HG02571 (cell line): ENCODE measurements at regions not wholly inside any gene's neighbourhood (a gene's known extent, or its start where the extent isn't known, plus 50 kb on each side); places are given as distances from the start of the nearest gene placed in this dataset.

Experiments
- ATAC-seq: cut with Tn5 transposase; IDR thresholded peaks from one replicate; pipeline ENCODE4 v1.9.1; 2021; ENCODE audit warnings: mild to moderate bottlenecking, moderate library complexity; ENCODE audit not compliant: unreplicated experiment

DNA sequence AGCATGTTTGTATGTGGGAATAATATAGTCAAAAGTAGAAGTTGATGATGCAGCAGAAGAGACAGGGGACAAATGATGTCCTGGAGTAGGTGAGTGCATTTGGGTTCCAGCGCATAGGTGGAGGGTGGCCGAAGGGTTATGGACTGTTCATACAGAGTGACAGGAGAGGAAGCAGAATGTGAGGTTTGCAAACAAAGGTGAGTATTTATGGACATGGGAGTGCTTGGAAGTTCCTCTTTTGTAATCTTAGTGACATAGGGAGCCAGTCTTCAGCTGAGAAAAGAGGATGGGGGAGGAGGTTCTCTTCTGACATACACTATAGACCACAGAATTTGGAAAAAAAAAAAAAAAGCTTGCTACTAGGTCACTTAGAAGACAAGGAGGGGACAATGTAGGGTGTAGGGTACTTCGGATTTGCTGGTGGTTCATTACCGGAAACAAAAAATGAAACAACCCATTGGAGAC is 331.6 kb downstream of the DLEU7 start:
- ATAC-seq, result peak; percentile 41

DNA sequence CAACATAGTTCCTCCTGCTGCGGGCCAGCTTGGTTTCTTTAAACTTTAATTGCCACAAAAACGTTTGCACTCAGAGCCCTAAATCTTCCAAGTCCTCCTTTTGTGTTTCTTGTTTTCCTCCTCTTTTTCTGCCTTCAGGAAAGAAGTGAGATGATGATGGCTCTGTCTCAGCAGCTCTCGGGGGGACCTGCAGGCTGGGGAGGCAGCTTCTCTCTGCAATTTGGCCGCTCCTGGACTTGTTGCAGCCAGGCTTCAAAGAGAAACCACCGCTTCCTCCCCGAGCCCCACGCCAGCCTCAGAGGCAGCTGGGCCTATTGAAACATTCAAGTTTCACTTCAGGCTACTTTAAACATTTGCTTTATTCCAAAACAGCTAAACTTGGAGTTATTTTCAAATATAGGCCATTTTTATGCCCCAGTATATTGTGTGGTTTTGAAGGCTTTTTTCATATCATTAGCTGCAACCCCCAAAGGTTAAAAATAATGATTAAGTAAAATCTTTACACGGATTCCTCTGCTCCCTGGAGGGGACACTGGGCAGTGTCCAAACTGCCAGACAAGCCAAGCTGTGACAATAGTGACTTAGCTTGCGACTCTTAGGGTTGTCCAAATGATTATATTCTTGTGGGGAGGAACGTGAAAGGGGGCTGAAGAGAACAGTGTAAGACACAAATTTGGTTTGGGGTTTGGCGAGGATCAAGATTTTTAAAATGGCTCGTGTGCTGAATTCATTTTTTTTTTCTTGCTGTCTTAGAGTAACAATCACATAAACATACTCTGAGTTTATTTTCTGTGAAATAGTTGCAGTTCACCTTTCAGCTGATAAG is 330.8 kb downstream of the DLEU7 start:
- peak; percentile 88 for ATAC-seq

DNA sequence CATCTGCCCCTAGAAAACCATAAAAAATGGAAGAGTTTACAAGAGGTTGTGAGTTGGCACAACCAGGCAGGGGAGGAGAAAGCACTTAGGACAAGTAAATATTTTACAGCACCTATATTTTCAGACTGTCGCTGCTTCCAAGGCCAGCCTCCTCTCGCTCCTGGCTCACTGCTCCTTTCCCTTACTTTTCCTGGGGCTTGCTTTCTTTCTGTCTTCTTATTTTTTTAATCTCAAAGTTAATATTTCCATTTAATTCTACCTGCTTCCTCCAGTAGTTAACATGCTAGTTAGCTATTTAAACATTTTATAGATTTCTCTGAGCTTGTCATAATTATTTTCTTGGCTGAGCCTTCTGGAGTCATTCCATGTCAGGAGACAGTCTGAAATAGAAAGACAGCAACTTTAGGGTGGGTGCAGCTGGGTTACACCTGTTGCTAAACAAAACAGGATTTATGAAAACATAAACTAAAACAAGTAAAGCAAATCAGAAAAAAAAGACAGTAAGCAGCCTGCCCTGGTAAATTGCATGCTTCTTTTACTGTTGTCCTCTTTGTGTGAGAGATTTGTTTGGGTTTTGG is 330.1 kb downstream of the DLEU7 start:
- ATAC-seq, result no peak

GRCh38 chr13:50514249-50514648 is 329.2 kb downstream of the DLEU7 start:
- ATAC-seq, result no peak

- ATAC-seq, result no peak
Measured at GRCh38 chr13:50518131-50518530, 325.4 kb downstream of the DLEU7 start.

GRCh38 chr13:50518781-50519201 is 324.7 kb downstream of the DLEU7 start:
- no peak for ATAC-seq

- ATAC-seq, result no peak
Measured at GRCh38 chr13:50519866-50520265, 323.6 kb downstream of the DLEU7 start.

DNA sequence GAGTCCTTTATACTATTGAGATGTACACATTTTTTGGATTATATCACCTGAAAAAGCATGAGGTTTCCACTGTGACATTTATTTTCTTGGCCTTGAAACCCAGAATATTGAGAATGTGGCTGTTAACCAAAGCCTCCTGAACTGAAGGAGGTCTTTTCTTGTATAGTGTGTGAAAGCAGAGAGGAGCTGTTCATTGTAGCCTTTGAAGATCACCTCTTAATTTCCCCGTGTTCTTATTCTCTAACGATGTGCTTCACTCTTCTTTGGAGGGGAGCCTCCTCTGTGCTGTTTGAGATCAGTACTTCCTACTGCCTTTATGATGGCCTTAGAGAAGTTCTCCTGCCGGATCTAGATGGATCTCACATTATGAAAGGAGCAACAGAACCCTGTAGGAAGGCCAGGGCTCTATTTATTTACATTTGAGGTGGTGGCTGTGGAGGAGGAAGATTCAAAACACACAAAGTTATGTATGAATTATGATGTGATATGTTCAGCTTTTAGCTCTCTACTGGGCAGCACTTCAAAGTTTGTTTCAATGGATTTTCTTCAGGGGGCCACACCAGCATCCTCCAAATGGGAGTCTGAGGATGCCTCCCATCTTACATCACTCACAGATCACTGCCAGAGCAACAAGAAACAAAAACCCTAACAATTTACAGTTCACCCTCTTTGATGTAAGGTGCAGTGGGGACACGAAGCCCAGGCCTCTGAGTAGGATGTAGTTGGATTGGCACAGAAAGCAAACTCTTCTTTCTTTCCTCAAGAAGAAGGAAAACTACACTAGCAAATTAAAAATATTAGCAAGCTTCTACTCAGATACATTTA is 322.3 kb downstream of the DLEU7 start:
- no peak for ATAC-seq

DNA sequence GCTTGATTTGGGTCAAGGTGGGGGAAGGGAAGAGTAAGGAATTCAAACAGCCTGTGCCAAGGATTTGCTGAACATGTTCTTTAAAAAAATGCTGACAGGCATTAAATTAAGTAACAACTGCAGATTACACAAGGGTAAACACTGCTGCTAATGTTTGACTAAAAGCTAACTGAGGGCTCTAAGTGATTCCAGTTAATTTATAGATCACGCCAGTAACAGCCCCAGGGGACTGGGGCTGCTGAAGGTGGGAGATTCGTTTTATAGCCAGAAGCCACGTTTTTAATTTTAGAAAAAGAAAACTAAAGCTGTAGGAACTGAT is 321.7 kb downstream of the DLEU7 start:
- no peak for ATAC-seq

DNA sequence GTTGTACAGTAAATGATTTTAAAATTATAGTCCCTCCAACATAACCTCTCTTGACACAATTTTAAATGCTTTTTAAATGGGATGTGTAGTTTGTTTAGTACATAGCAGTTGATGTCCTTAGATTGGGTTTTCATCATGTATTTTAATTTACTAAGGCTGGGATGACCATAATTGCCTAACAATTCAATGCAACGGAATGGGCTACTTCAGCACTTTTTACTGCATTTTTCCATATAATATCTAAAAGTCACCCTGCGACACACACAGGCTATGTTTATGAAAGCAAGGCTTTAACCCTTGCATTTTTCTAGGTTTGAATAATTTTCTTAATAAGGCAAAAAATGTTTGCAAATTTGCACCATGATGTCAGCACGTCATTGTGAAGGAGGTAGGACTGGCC is 321.0 kb downstream of the DLEU7 start:
- no peak for ATAC-seq

GRCh38 chr13:50523307-50523706 is 320.2 kb downstream of the DLEU7 start:
- ATAC-seq, result no peak

GRCh38 chr13:50524560-50524959 is 318.9 kb downstream of the DLEU7 start:
- no peak for ATAC-seq

DNA sequence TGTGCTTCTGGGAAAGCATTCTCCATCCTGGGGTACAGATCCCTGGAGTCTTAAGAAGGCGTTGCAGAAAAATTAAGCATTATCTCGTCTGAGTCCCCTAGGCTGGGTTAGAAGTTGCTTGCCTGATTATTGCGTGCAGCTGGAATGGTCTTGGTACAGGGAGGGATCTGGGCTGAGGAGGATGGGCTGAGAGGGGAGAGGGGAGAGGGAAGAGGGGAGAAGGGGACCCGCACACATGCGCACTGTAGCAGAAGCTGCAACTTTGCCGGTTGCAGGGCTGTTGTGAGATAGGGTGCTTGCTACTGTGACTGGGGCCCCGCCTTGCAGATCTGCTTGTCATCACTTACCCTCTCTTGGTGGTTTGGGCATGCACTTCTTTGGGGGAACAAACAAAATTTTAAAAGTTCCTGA is 316.8 kb downstream of the DLEU7 start:
- ATAC-seq, result no peak

GRCh38 chr13:50527188-50527587 is 316.3 kb downstream of the DLEU7 start:
- no peak for ATAC-seq

DNA sequence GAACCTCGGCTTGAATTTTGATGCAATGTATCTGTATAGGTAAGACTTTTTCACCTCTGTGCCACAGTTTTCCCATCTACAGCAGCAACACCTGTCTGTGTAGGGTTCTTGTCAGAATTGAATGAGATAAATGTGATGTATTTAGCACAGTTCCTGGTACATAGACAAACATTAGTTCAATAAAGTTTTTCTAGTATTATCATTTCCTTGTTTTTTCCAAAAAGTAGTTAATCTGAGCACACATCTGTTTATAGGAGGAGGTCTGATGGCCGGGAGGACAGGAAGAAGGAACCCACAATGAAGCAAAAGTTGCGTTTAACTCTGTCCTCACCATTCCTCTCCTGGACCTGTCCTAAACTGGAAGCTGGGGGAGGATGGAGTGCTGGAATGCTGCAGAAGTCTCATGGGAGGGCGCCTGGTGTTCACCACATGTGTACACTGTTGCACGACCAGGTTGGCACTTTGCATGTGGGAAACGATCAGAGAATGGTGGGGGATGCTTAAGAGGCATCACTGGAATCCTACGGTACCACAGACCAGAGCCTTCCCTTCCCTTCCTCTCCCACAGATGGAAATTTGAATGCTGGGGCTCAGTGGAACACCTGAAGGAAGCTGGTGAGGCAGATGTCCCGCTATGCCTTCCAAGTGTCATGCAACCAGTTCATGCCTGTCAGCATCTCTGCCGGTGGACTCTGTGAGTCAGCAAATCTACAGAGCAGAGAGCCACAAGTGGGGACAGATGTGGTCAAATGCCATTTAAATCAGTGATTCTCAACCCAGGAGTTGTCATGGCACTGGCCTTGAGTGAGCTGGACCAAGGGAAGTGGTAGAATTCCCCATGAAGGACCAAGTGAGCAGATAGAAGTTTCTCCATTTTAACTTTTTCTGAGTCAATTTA is 315.6 kb downstream of the DLEU7 start:
- no peak for ATAC-seq

GRCh38 chr13:50529154-50529882 is 314.2 kb downstream of the DLEU7 start:
- no peak for ATAC-seq

DNA sequence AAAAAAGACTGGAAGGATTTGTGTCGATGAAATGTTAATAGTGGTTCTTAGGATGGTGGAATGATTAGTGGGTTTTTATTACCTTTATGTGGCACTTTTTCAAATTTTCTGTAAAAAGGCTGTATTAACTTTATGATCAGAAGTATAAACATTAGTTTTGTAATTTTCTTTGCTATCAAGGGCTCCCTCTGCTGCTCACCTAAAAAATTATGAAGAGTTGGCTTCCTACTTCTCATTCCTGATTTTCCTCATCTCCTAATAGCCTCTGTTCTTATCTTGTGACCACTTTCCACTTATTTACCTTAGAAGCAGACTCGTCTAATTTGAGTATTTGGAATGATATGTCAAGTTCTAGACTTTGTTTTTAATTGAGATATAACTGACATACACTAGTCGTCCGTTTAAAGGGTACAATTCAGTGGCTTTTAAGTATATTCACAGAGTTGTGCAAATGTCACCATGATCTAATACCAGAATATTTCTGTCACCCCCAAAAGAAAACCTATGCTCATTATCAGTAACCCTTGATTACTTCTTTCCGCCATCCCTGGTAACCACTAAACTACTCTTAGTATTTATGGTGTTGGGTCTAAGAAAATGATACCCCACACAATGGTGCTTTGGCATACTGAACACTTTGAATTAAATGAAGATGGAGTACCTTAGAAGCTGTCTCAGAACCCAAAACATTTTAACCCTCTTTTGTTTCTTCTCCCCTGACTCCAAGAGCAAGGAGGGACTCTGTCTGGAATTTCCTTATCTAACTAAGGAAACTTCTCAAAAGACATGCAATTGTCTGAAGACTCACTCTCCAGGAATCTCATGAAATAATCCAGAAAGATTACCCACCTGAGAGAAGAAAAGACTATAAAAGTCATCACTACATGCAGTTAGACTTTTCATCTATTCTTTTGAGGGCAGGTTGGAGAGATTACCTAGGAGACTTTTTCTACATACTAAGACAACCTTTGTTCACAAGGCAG is 311.3 kb downstream of the DLEU7 start:
- ATAC-seq, result no peak

GRCh38 chr13:50535050-50535449 is 308.4 kb downstream of the DLEU7 start:
- no peak for ATAC-seq

- ATAC-seq, result no peak
Measured at GRCh38 chr13:50537029-50537428, 306.5 kb downstream of the DLEU7 start.
